ENCODE measurements at regions not wholly inside any gene's neighbourhood (a gene's known extent, or its start where the extent isn't known, plus 50 kb on each side); places are given as distances from the start of the nearest gene placed in this dataset.

DNA sequence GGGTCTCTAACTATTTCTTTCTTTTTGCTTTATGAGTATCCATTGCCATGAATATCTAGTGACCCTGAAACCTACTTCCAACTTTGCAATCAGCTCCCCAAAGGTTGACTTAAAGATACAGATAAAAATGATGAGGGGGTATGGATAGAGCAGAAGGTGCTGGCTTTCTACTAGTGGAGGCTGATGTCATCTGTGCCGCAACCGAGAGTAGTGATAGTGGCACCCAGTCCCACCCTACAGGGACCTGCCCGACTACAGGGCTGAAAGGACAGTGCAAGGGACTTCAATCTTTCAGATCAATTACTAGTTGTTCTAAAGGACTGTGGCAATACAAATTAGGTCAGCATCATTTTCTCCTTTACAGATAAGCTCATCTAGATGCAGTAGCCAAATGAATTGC, 806.0 kb downstream of the VRK1 start:
- peak overlapping the region; percentile 69 for H3K27ac ChIP-seq (ENCODE audit: low read length)
- H3K9me3 ChIP-seq (ENCODE audit: control insufficient read depth, insufficient read depth, low read length), result no peaks in the 10 kb centered on the region
- H3K27me3 ChIP-seq (ENCODE audit: control insufficient read depth, insufficient read depth, low read length), result no peaks in the 10 kb centered on the region
- Mint-ChIP-seq H3K27ac (no peak overlapping the region), H3K27me3 (ENCODE audit: low read depth in 2 of 2) (no peaks in the 10 kb centered on the region), H3K36me3 (no peaks in the 10 kb centered on the region), H3K4me3 (no peak overlapping the region), H3K9me3 (peaks cover 3 to 4% of the 10 kb centered on the region in 2 donors), H3K4me1 (peaks cover 23 to 30% of the 10 kb centered on the region in 2 donors)
- peaks cover 32% of the 10 kb centered on the region for H3K4me1 ChIP-seq (ENCODE audit: control insufficient read depth, insufficient read depth, low read length)
- ATAC-seq (peak; percentile 52 to 58 (median 57)), DNase-seq (peak in 1 of 2 donors; percentile 72)
- WGBS (ENCODE audit: insufficient coverage), result 25% methylated on average over 3 of the region's 3 CpGs
- TF ChIP-seq, protein P1, sequence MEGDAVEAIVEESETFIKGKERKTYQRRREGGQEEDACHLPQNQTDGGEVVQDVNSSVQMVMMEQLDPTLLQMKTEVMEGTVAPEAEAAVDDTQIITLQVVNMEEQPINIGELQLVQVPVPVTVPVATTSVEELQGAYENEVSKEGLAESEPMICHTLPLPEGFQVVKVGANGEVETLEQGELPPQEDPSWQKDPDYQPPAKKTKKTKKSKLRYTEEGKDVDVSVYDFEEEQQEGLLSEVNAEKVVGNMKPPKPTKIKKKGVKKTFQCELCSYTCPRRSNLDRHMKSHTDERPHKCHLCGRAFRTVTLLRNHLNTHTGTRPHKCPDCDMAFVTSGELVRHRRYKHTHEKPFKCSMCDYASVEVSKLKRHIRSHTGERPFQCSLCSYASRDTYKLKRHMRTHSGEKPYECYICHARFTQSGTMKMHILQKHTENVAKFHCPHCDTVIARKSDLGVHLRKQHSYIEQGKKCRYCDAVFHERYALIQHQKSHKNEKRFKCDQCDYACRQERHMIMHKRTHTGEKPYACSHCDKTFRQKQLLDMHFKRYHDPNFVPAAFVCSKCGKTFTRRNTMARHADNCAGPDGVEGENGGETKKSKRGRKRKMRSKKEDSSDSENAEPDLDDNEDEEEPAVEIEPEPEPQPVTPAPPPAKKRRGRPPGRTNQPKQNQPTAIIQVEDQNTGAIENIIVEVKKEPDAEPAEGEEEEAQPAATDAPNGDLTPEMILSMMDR (IDR thresholded peaks at IDR 0.05), result no peak
- intact Hi-C loops (cut with micrococcal nuclease), result loop anchor here (5.0 kb wide), 1 partner anchor 146 kb away; no protein-coding TSS in a partner anchor
- H3K36me3 ChIP-seq (ENCODE audit: control insufficient read depth, insufficient read depth, low read length), result no peaks in the 10 kb centered on the region
- H3K4me3 ChIP-seq (ENCODE audit: low read length), result no peak overlapping the region

DNA sequence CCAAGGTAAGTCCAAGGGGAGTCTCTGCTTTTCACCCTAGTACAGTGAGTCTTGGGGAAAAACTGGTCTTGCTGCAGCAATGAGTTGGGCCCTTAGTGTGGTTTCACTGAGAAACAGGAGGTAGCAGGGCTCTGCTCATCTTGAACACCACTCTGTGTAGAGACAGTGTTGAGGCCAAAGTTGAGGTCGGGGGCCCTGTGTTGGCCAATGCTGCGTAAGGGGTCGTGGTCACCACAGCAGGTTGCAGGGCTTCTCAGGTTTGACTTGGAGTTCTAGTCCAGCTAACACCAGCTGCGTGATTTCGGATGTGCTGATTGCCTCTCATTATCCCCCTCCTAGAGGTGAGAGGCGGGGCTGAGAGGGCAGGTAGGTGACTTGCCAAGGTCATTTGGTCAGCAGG, 807.5 kb downstream of the VRK1 start:
- DNase-seq (no peak), ATAC-seq (no peak)
- Histone ChIP-seq H3K4me1 (ENCODE audit: control insufficient read depth, insufficient read depth, low read length) (peaks cover 32% of the 10 kb centered on the region), H3K4me3 (ENCODE audit: low read length) (no peak overlapping the region), H3K27ac (ENCODE audit: low read length) (peak overlapping the region; percentile 69), H3K27me3 (ENCODE audit: control insufficient read depth, insufficient read depth, low read length) (no peaks in the 10 kb centered on the region), H3K9me3 (ENCODE audit: control insufficient read depth, insufficient read depth, low read length) (no peaks in the 10 kb centered on the region), H3K36me3 (ENCODE audit: control insufficient read depth, insufficient read depth, low read length) (no peaks in the 10 kb centered on the region)
- Mint-ChIP-seq H3K4me1 (peaks cover 13 to 23% of the 10 kb centered on the region in 2 donors), H3K36me3 (no peaks in the 10 kb centered on the region), H3K27me3 (ENCODE audit: low read depth in 2 of 2) (no peaks in the 10 kb centered on the region), H3K4me3 (peak overlapping the region; percentile 49), H3K27ac (no peak overlapping the region), H3K9me3 (peaks cover 3 to 4% of the 10 kb centered on the region in 2 donors)
- intact Hi-C loops (cut with micrococcal nuclease), result loop anchor here (5.0 kb wide), 1 partner anchor 147 kb away; no protein-coding TSS in a partner anchor
- WGBS (ENCODE audit: insufficient coverage), result 91% methylated on average over 6 of the region's 6 CpGs
- TF ChIP-seq, protein P1 (IDR thresholded peaks at IDR 0.05), result no peak

GRCh38 chr14:97618401-97618800, 821.2 kb downstream of the VRK1 start:
- H3K9me3 ChIP-seq (ENCODE audit: control insufficient read depth, insufficient read depth, low read length), result peaks cover 6% of the 10 kb centered on the region
- H3K27ac Mint-ChIP-seq, result peak overlapping the region; percentile 73 to 87
- no peaks in the 10 kb centered on the region for H3K27me3 Mint-ChIP-seq (ENCODE audit: low read depth in 2 of 2)
- no peak overlapping the region for H3K27ac ChIP-seq (ENCODE audit: low read length)
- peak overlapping the region; percentile 29 for H3K4me3 Mint-ChIP-seq
- WGBS (ENCODE audit: insufficient coverage), result 75% methylated on average over 2 of the region's 3 CpGs
- no peaks in the 10 kb centered on the region for H3K36me3 ChIP-seq (ENCODE audit: control insufficient read depth, insufficient read depth, low read length)
- ATAC-seq, result peak; percentile 44 to 72 (median 61)
- TF ChIP-seq, protein P1 (IDR thresholded peaks at IDR 0.05), result no peak
- no peak overlapping the region for H3K4me3 ChIP-seq (ENCODE audit: low read length)
- peaks cover 7 to 17% of the 10 kb centered on the region in 2 donors for H3K9me3 Mint-ChIP-seq
- H3K4me1 Mint-ChIP-seq, result peaks cover 37 to 44% of the 10 kb centered on the region in 2 donors
- intact Hi-C loops (cut with micrococcal nuclease), result no loop called here
- H3K27me3 ChIP-seq (ENCODE audit: control insufficient read depth, insufficient read depth, low read length), result no peaks in the 10 kb centered on the region
- peaks cover 21% of the 10 kb centered on the region for H3K36me3 Mint-ChIP-seq
- H3K4me1 ChIP-seq (ENCODE audit: control insufficient read depth, insufficient read depth, low read length), result peaks cover 8% of the 10 kb centered on the region
- DNase-seq, result peak in 1 of 2 donors; percentile 35
